ENCODE measurements at regions not wholly inside any gene's neighbourhood (a gene's known extent, or its start where the extent isn't known, plus 50 kb on each side); places are given as distances from the start of the nearest gene placed in this dataset.

GRCh38 chr12:67086116-67086515, 183.0 kb upstream of the CAND1 start:
- TF ChIP-seq CTCF (tag by site-specific recombination; IDR thresholded peaks at IDR 0.05) (no peak), ZNF830 (tag by site-specific recombination; IDR thresholded peaks at IDR 0.05; ENCODE audit: low read depth) (no peak), YY1 (tag by site-specific recombination; IDR thresholded peaks at IDR 0.05) (no peak), BCL11B (tag by site-specific recombination; IDR thresholded peaks at IDR 0.05; ENCODE audit: low read depth) (no peak), ZBTB49 (tag by site-specific recombination; IDR thresholded peaks at IDR 0.05; ENCODE audit: low read depth) (no peak), ZNF280C (tag by site-specific recombination; IDR thresholded peaks at IDR 0.05) (no peak), ATF2 (tag by site-specific recombination; IDR thresholded peaks at IDR 0.05; ENCODE audit: low read depth) (no peak), REST (tag by site-specific recombination; IDR thresholded peaks at IDR 0.05) (no peak), SCRT1 (tag by site-specific recombination; IDR thresholded peaks at IDR 0.05; ENCODE audit: borderline replicate concordance) (no peak), PBX3 (CRISPR knock-in tag; IDR thresholded peaks at IDR 0.05) (no peak), ZNF133 (tag by site-specific recombination; IDR thresholded peaks at IDR 0.05) (no peak), ZNF274 (IDR thresholded peaks at IDR 0.05; ENCODE audit: low read length) (no peak), ZNF274 (tag by site-specific recombination; IDR thresholded peaks at IDR 0.05; ENCODE audit: borderline replicate concordance) (no peak), ZNF510 (tag by site-specific recombination; IDR thresholded peaks at IDR 0.05; ENCODE audit: insufficient replicate concordance) (no peak)
